RWPE2 (cell line): ENCODE measurements at regions not wholly inside any gene's neighbourhood (a gene's known extent, or its start where the extent isn't known, plus 50 kb on each side); places are given as distances from the start of the nearest gene placed in this dataset.
"Not testable (repeated sequence)": the region's sequence is repeated elsewhere in the genome, so short reads cannot be mapped to it uniquely, and the experiment has no call there.

Experiments used
- ATAC-seq: fragments of 200-7000 bp; cut with Tn5 transposase; 3 replicates; pipeline ENCODE4 v1.9.1; 2021; ENCODE audit warnings: low read depth
- DNase-seq: peaks from one replicate; pipeline ENCODE4 v3.0.0-alpha.2; 2020; ENCODE audit warnings: low spot score
- H3K27ac ChIP-seq: fragments of 450-650 bp; 2 replicates; pipeline ENCODE4 v1.5.1; 2017; ENCODE audit warnings: mild to moderate bottlenecking; ENCODE audit not compliant: poor library complexity, severe bottlenecking
- H3K27me3 ChIP-seq: fragments of 250-450 bp; sonication (Bioruptor Pico); 2 replicates; pipeline ENCODE4 v1.5.1; 2021; ENCODE audit warnings: mild to moderate bottlenecking, moderate library complexity; ENCODE audit not compliant: insufficient read depth, poor library complexity, severe bottlenecking
- H3K36me3 ChIP-seq: fragments of 250-450 bp; sonication (Bioruptor Pico); 2 replicates; pipeline ENCODE4 v1.5.1; 2020; ENCODE audit warnings: low read depth, mild to moderate bottlenecking, moderate library complexity
- H3K4me1 ChIP-seq: fragments of 250-450 bp; sonication (Bioruptor Pico); 2 replicates; pipeline ENCODE4 v1.5.1; 2021; ENCODE audit warnings: mild to moderate bottlenecking, moderate library complexity; ENCODE audit not compliant: insufficient read depth, poor library complexity, severe bottlenecking
- H3K4me3 ChIP-seq: fragments of 250-450 bp; sonication (Bioruptor Pico); 2 replicates; pipeline ENCODE4 v1.5.1; 2021; ENCODE audit warnings: mild to moderate bottlenecking, moderate library complexity; ENCODE audit not compliant: severe bottlenecking
- H3K9me3 ChIP-seq: fragments of 250-450 bp; sonication (Bioruptor Pico); 2 replicates; pipeline ENCODE4 v1.5.1; 2021; ENCODE audit warnings: mild to moderate bottlenecking, moderate library complexity; ENCODE audit not compliant: severe bottlenecking
- CTCF ChIP-seq: fragments of 450-650 bp; IDR thresholded peaks from one replicate; pipeline ENCODE4 v1.5.1; 2017; ENCODE audit warnings: mild to moderate bottlenecking, moderate library complexity; ENCODE audit not compliant: poor library complexity, severe bottlenecking

GRCh38 chr6:55937951-55938690 is 62.7 kb upstream of the BMP5 start:
- Histone ChIP-seq H3K27me3 (no peaks in the 10 kb centered on the region), H3K36me3 (no peaks in the 10 kb centered on the region), H3K27ac (no peak overlapping the region), H3K9me3 (no peaks in the 10 kb centered on the region), H3K4me1 (no peaks in the 10 kb centered on the region), H3K4me3 (no peak overlapping the region)
- DNase-seq (no peak), ATAC-seq (no peak)
- no peak for TF ChIP-seq CTCF

GRCh38 chr6:55937261-55937947 is 62.0 kb upstream of the BMP5 start:
- Histone ChIP-seq H3K4me1 (no peaks in the 10 kb centered on the region), H3K27me3 (no peaks in the 10 kb centered on the region), H3K27ac (no peak overlapping the region), H3K36me3 (no peaks in the 10 kb centered on the region), H3K4me3 (no peak overlapping the region), H3K9me3 (no peaks in the 10 kb centered on the region)
- DNase-seq, result no peak
- no peak for ATAC-seq
- TF ChIP-seq CTCF, result no peak

- no peaks in the 10 kb centered on the region for H3K36me3 ChIP-seq
- H3K27me3 ChIP-seq, result no peaks in the 10 kb centered on the region
- no peak for TF ChIP-seq CTCF
- H3K4me1 ChIP-seq, result no peaks in the 10 kb centered on the region
- H3K27ac ChIP-seq, result no peak overlapping the region
- no peak overlapping the region for H3K4me3 ChIP-seq
- H3K9me3 ChIP-seq, result no peaks in the 10 kb centered on the region
- ATAC-seq, result no peak
- DNase-seq, result no peak
Observed at GRCh38 chr6:55931101-55931500, 55.7 kb upstream of the BMP5 start.

- H3K36me3 ChIP-seq, H3K4me3 ChIP-seq, H3K27me3 ChIP-seq, ATAC-seq, H3K9me3 ChIP-seq, H3K27ac ChIP-seq, DNase-seq: not testable (repeated sequence)
- peaks cover 14% of the 10 kb centered on the region for H3K4me1 ChIP-seq
Observed at GRCh38 chr6:55927713-55928112, 52.3 kb upstream of the BMP5 start.

GRCh38 chr6:55925292-55925691 is 49.9 kb upstream of the BMP5 start:
- Histone ChIP-seq H3K4me3 (no peak overlapping the region), H3K9me3 (no peaks in the 10 kb centered on the region), H3K27me3 (no peaks in the 10 kb centered on the region), H3K27ac (peak overlapping the region; percentile 63), H3K4me1 (peaks cover 22% of the 10 kb centered on the region), H3K36me3 (no peaks in the 10 kb centered on the region)
- DNase-seq (no peak), ATAC-seq (peak; percentile 96)
- no peak for TF ChIP-seq CTCF
